HG02884 (cell line): ENCODE measurements at regions not wholly inside any gene's neighbourhood (a gene's known extent, or its start where the extent isn't known, plus 50 kb on each side); places are given as distances from the start of the nearest gene placed in this dataset.

ENCODE experiments used
- ATAC-seq: cut with Tn5 transposase; IDR thresholded peaks from one replicate; pipeline ENCODE4 v1.9.1; 2021; ENCODE audit warnings: mild to moderate bottlenecking, moderate library complexity; ENCODE audit not compliant: unreplicated experiment

- no peak for ATAC-seq
These were observed 68.0 kb upstream of the NRP1 start for GRCh38 chr10:33402220-33403073.

- no peak for ATAC-seq
These were observed 66.8 kb upstream of the NRP1 start for GRCh38 chr10:33401300-33401699.

DNA sequence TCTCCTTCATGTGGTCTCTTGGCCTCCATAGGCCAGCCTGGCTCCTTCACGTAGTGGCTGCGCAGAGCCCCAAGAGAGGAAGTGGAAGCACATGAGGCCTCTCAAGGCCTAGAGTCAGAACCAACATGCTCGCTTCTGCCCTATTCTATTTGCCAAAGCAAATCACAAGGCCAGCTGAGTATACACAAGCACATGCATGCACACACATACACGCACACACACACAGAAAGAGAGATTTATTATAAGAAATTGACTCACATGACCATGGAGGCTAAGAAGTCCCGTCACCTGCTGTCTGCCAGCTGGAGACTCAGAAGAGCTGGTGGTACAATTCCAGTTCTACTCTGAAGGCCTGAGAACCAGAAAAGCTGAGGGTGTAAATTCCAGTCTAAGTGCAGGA lies 64.3 kb upstream of the NRP1 start:
- ATAC-seq: no peak

DNA sequence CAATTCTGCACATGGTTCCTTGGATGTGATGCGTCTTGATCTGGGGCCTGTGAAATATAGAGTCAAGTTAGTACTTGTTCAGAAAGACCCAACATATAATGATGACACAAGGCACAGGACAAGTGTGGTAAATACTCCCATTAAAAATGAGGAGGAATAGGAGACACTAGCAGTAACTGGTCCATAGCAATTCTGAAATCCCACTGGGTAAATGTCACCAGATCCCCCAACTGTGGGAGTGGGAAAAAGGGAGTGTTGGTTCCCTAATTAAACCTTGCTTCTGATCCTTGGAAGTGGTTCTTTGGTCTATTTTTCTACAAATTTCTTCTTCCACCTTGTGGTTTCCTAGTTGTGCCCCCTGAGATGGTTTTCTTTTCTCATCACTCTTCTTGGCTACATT lies 62.5 kb upstream of the NRP1 start:
- ATAC-seq: no peak

DNA sequence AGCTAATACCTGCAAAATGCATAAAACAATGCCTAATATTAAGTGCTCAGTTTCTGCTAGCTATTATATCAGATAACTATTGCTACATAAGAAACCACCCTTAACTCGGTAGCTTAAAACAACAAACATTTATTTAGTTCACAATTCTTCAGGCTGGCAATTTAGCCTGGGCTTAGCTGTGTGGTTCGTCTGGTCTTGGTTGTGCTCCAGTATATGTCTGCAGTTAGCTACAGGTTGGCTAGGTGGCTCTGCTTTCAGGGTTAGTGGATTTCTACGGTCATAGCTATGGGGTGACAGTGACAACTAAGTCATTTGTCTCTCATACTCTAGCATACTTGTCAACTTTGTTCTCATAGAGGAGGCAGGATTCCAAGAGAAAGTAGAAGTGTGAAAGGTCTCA lies 61.8 kb upstream of the NRP1 start:
- no peak for ATAC-seq

DNA sequence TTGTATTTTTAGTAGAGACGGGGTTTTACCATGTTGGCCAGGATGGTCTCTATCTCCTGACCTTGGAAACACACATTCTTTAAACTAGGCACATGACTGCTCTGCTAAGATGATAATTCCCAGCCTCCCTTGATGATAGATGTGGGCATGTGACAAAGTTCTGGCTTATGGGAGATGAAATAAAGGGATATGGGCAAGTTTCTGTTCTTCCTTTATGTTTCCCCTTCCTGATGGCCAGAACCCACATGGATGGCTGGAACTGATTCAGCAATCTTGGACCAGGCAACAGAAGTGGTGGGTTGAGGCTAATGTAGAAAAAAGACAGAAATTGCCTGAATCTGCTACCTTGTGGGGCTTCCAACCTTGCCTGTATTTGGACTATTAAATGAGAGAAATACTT lies 60.7 kb upstream of the NRP1 start:
- ATAC-seq: no peak

- no peak for ATAC-seq
These were observed 58.2 kb upstream of the NRP1 start for GRCh38 chr10:33392706-33393105.

- no peak for ATAC-seq
These were observed 57.4 kb upstream of the NRP1 start for GRCh38 chr10:33391611-33392465.

DNA sequence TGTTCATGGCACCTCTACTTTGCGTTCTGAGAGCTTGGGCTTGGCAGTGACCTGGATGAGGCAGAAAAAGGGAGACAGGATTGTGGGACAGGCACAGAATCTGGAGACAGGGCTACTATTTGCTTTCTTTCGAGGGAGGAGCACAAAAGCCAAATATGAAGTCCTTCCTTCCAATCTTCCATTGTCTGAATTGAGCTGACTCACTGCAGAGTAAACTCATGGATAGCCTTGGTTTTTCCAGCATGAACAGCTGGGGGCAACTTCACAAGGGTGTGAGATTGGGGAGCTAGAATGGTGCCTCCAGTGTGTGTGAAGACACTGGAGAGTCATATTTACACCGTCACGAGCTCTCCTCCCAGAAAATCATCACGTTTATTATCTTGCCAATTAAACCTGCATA lies 55.6 kb upstream of the NRP1 start:
- ATAC-seq: no peak

- no peak for ATAC-seq
These were observed 54.3 kb upstream of the NRP1 start for GRCh38 chr10:33388785-33389184.

DNA sequence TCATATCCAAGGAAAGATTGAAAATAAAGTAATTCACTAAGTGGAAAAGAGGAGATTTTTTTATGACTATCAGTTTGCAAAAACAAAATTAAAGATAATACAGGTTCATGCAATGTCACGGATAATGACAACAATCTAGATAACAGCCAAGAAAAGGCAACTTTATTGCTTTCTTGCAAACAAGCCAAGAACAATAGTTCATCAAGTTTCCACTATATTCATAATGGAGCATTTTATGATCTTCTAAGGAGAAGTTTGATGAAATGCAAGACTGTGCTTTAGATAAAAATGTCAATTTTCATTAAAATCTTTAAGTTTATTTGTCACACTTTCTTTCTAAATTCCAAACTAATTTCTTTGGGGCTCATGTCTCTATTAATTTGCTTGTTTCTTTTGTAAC lies 53.9 kb upstream of the NRP1 start:
- no peak for ATAC-seq

GRCh38 chr10:33387720-33388119 lies 53.3 kb upstream of the NRP1 start:
- ATAC-seq: no peak

- no peak for ATAC-seq
These were observed 52.5 kb upstream of the NRP1 start for GRCh38 chr10:33386926-33387325.

GRCh38 chr10:33385686-33386085 lies 51.2 kb upstream of the NRP1 start:
- ATAC-seq: no peak

DNA sequence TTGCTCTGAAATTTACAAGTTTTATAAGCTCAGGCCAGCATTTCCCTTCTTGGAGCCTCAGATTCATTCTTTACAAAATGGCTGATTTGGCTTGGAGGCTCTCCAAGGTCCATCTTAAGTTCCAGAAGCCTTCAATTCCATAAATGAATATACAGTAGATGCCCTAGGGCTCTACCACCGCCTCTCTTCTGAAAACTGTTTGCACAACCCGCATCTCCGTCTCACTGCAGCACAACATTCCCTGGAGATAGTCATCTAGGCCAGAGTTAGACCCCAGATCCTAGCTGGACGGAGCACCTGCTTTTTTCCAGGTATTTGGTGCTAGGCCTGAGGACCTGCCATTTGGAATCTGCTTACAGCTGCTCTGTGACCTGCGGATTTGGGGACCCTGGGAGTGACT lies 50.5 kb upstream of the NRP1 start:
- no peak for ATAC-seq
